HFFc6 (cell line): ENCODE measurements at regions not wholly inside any gene's neighbourhood (a gene's known extent, or its start where the extent isn't known, plus 50 kb on each side); places are given as distances from the start of the nearest gene placed in this dataset.

Source experiments
- DNase-seq: peaks from one replicate; pipeline ENCODE4 v3.0.0-alpha.2; 2018
- H3K27ac Mint-ChIP-seq: 2 replicates; pipeline ENCODE4 v1.8.0; 2020; ENCODE audit warnings: mild to moderate bottlenecking, mixed read lengths
- H3K27me3 Mint-ChIP-seq: 2 replicates; pipeline ENCODE4 v1.8.0; 2021; ENCODE audit warnings: mild to moderate bottlenecking, moderate library complexity, mixed read lengths; ENCODE audit not compliant: insufficient read depth
- H3K36me3 Mint-ChIP-seq: 2 replicates; pipeline ENCODE4 v1.8.0; 2021; ENCODE audit warnings: low read depth, mixed read lengths
- H3K4me1 Mint-ChIP-seq: 2 replicates; pipeline ENCODE4 v1.8.0; 2020; ENCODE audit warnings: low read depth, mixed read lengths
- H3K4me3 Mint-ChIP-seq: 2 replicates; pipeline ENCODE4 v1.8.0; 2020; ENCODE audit warnings: mild to moderate bottlenecking, moderate library complexity, mixed read lengths
- H3K9me3 Mint-ChIP-seq: 2 replicates; pipeline ENCODE4 v1.8.0; 2020; ENCODE audit warnings: mild to moderate bottlenecking, mixed read lengths
- CTCF ChIP-seq: fragments of 200-600 bp; sonication (generic); IDR thresholded peaks from 2 replicates; pipeline ENCODE4 v1.5.0; 2021; ENCODE audit warnings: antibody characterized with exemption, mild to moderate bottlenecking

DNA sequence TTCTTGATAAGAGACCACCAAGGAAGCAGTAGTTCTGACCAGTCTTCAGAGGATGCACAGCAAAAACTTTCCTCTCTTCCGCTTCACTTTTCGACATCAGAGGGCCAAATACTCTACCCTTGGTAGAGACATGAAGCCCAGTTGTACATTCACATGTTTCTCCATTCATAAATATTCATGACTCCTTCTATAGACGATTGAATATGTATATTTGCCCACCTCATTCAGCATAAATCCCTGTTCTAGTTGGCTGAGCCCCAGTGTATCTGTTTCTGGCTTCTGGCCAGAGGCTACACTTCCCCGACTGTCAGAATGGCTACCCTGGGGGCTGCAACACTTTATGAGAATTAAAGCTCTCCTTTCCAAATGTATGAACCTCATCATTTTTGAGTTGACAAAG is 258.5 kb downstream of the ASXL3 start:
- Mint-ChIP-seq H3K36me3 (peaks cover 2% of the 10 kb centered on the region), H3K4me1 (no peaks in the 10 kb centered on the region), H3K27ac (no peak overlapping the region), H3K27me3 (no peaks in the 10 kb centered on the region), H3K9me3 (peaks cover 42% of the 10 kb centered on the region), H3K4me3 (no peak overlapping the region)
- no peak for DNase-seq
- TF ChIP-seq CTCF: no peak

DNA sequence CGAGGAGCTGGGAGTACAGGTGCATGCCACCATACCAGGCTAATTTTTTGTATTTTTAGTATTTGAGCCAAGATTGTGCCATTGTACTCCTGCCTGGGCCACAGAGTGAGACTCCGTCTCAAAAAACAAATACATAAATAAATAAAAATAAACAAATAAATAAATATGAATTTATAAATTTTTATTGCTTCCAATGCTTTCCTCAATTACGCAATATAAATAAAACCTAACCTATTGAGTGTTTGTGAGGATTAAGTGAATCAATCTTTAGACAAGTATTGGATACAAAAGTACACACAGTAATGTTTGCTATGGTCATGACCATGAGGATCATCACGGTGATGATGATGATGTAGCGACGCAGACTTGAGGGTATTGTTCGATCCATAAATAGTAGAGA is 257.4 kb downstream of the ASXL3 start:
- Mint-ChIP-seq H3K4me1 (no peaks in the 10 kb centered on the region), H3K36me3 (peaks cover 4% of the 10 kb centered on the region), H3K4me3 (no peak overlapping the region), H3K27ac (no peak overlapping the region), H3K9me3 (peaks cover 49% of the 10 kb centered on the region), H3K27me3 (no peaks in the 10 kb centered on the region)
- no peak for DNase-seq
- TF ChIP-seq CTCF: no peak

DNA sequence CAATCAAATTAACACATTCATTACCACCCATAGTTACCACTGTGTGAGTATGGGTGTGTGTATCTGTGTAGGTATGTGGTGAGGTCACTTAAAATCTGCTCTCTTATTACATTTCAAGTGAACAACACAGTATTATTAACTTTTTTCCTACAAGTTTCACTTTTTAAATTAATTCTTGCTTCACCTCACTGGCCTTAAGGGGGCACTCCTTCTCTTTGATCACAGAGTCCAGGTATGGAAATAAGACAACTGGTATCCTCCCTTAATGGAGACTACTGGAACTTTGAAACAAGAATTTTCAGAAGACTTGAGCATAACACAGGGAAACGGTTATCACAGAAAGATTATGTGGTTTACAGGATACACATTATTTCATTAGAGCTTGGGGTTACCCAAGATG is 255.8 kb downstream of the ASXL3 start:
- TF ChIP-seq CTCF: no peak
- no peak overlapping the region for H3K27ac Mint-ChIP-seq
- no peak for DNase-seq
- no peak overlapping the region for H3K4me3 Mint-ChIP-seq
- peaks cover 4% of the 10 kb centered on the region for H3K36me3 Mint-ChIP-seq
- no peaks in the 10 kb centered on the region for H3K4me1 Mint-ChIP-seq
- no peaks in the 10 kb centered on the region for H3K27me3 Mint-ChIP-seq
- peaks cover 50% of the 10 kb centered on the region for H3K9me3 Mint-ChIP-seq

GRCh38 chr18:33831424-33831823 is 253.4 kb downstream of the ASXL3 start:
- H3K4me1 Mint-ChIP-seq: no peaks in the 10 kb centered on the region

DNA sequence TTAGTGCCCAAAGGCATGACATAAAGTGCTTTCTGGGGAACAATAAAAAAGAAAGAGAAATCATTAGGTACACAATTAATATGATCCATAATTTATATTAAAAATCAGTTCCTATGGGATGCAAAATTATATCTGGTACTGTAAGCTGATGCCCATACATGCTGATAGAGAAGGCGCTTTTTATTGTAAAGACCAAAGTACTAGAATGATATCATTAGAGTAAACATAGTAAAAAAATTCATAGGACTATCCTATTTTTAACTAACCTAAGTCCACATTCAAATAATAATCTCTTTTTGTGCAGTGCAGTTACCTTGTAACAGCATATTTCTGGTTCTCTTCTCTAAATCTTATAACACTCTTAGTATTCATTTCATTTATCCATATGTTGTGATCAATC is 252.2 kb downstream of the ASXL3 start:
- no peak overlapping the region for H3K27ac Mint-ChIP-seq
- H3K36me3 Mint-ChIP-seq: peaks cover 4% of the 10 kb centered on the region; the same call in 1 of the 2 replicates

More at GRCh38 chr18:33831424-33831823, 253.4 kb downstream of the ASXL3 start:
- no peaks in the 10 kb centered on the region for H3K27me3 Mint-ChIP-seq
- no peak for DNase-seq
- peaks cover 4% of the 10 kb centered on the region for H3K36me3 Mint-ChIP-seq
- no peak overlapping the region for H3K4me3 Mint-ChIP-seq
- no peak for TF ChIP-seq CTCF
- H3K27ac Mint-ChIP-seq: no peak overlapping the region
- peaks cover 51% of the 10 kb centered on the region for H3K9me3 Mint-ChIP-seq

More for the DNA sequence above, 252.2 kb downstream of the ASXL3 start:
- Mint-ChIP-seq H3K27me3 (no peaks in the 10 kb centered on the region), H3K4me3 (no peak overlapping the region), H3K4me1 (no peaks in the 10 kb centered on the region), H3K9me3 (peaks cover 51% of the 10 kb centered on the region)
- no peak for TF ChIP-seq CTCF
- no peak for DNase-seq
